CD14-positive monocyte (primary cell): ENCODE measurements at regions not wholly inside any gene's neighbourhood (a gene's known extent, or its start where the extent isn't known, plus 50 kb on each side); places are given as distances from the start of the nearest gene placed in this dataset.
"Not testable (repeated sequence)": the region's sequence is repeated elsewhere in the genome, so short reads cannot be mapped to it uniquely, and the experiment has no call there.

Experiments used
- DNase-seq, 3 donors: peaks; one replicate each; pipeline ENCODE4 v3.0.0-alpha.2; 2011 to 2022
- H2AFZ ChIP-seq: 2 replicates; pipeline ENCODE4 v1.6.0; 2012; ENCODE audit warnings: mild to moderate bottlenecking, low read depth, low read length, inconsistent platforms; ENCODE audit not compliant: insufficient read depth, poor library complexity, severe bottlenecking
- H3K27ac ChIP-seq, 2 donors: 1 replicate in 1 of 2; 2 replicates in 1 of 2; pipeline ENCODE4 v1.5.1; 2012 to 2013; ENCODE audit warnings: low read length in 2 of 2, control low read depth in 1 of 2, inconsistent platforms in 1 of 2, low read depth in 1 of 2, mild to moderate bottlenecking in 1 of 2
- H3K27me3 ChIP-seq, 2 donors: one replicate each; pipeline versions ENCODE4 v1.6.0 to v1.6.1; 2011 to 2013; ENCODE audit warnings: low read length in 2 of 2; ENCODE audit not compliant: control insufficient read depth in 2 of 2, insufficient read depth in 2 of 2
- H3K36me3 ChIP-seq, 2 donors: replicated peaks in 1 of 2; 1 replicate in 1 of 2; 2 replicates in 1 of 2; pipeline versions ENCODE4 v1.5.1 to v1.6.1; 2012 to 2013; ENCODE audit warnings: low read length in 2 of 2, control low read depth in 1 of 2, inconsistent platforms in 1 of 2, mild to moderate bottlenecking in 1 of 2; ENCODE audit not compliant: insufficient read depth in 2 of 2, control insufficient read depth in 1 of 2
- H3K4me1 ChIP-seq, 2 donors: 1 replicate in 1 of 2; 2 replicates in 1 of 2; pipeline versions ENCODE4 v1.5.1 to v1.6.1; 2012 to 2013; ENCODE audit warnings: low read length in 2 of 2, control low read depth in 1 of 2, inconsistent platforms in 1 of 2, mild to moderate bottlenecking in 1 of 2, moderate library complexity in 1 of 2; ENCODE audit not compliant: insufficient read depth in 2 of 2, control insufficient read depth in 1 of 2
- H3K4me2 ChIP-seq: replicated peaks from 2 replicates; pipeline ENCODE3; 2012; ENCODE audit warnings: low read length, moderate library complexity, mild to moderate bottlenecking; ENCODE audit not compliant: poor library complexity, severe bottlenecking; ENCODE audit errors: extremely low read depth
- H3K4me3 ChIP-seq, 3 experiments: fragments of 200-600 bp in 1 of 3; sonication (generic) in 1 of 3; replicated peaks in 1 of 3; 1 replicate in 2 of 3; 2 replicates in 1 of 3; pipeline ENCODE4 v1.5.1; 2011 to 2013; ENCODE audit warnings: low read length in 3 of 3, mild to moderate bottlenecking in 3 of 3, control low read depth in 2 of 3, low read depth in 2 of 3, inconsistent platforms in 1 of 3, moderate library complexity in 1 of 3
- H3K79me2 ChIP-seq: 2 replicates; pipeline ENCODE4 v1.6.0; 2012; ENCODE audit warnings: mild to moderate bottlenecking, control low read depth, inconsistent platforms, low read length, moderate library complexity; ENCODE audit not compliant: insufficient read depth
- H3K9ac ChIP-seq: 2 replicates; pipeline ENCODE4 v1.6.0; 2017; ENCODE audit warnings: low read length, mild to moderate bottlenecking; ENCODE audit not compliant: insufficient read depth, poor library complexity, severe bottlenecking
- H3K9me3 ChIP-seq, 2 donors: replicated peaks in 1 of 2; 1 replicate in 1 of 2; 2 replicates in 1 of 2; pipeline versions ENCODE4 v1.5.1 to v1.6.1; 2012 to 2013; ENCODE audit warnings: low read length in 2 of 2, control low read depth in 1 of 2; ENCODE audit not compliant: control insufficient read depth in 1 of 2, insufficient read depth in 1 of 2
- H4K20me1 ChIP-seq: 2 replicates; pipeline ENCODE4 v1.6.0; 2012; ENCODE audit warnings: mild to moderate bottlenecking, low read length, control low read depth, moderate library complexity; ENCODE audit not compliant: insufficient read depth
- H3K27ac Mint-ChIP-seq, 7 donors: one replicate each; pipeline ENCODE4 v1.8.0; 2020; ENCODE audit warnings: mild to moderate bottlenecking in 7 of 7, mixed read lengths in 7 of 7, moderate library complexity in 6 of 7, inconsistent platforms in 2 of 7
- H3K27me3 Mint-ChIP-seq, 3 donors: one replicate each; pipeline ENCODE4 v1.8.0; 2021 to 2022; ENCODE audit warnings: low read depth in 3 of 3, mild to moderate bottlenecking in 3 of 3, mixed read lengths in 3 of 3, moderate library complexity in 3 of 3, inconsistent platforms in 1 of 3
- H3K36me3 Mint-ChIP-seq, 2 donors: one replicate each; pipeline ENCODE4 v1.8.0; 2020; ENCODE audit warnings: mixed read lengths in 2 of 2, inconsistent platforms in 1 of 2, mild to moderate bottlenecking in 1 of 2
- H3K4me1 Mint-ChIP-seq: one replicate; pipeline ENCODE4 v1.8.0; 2020; ENCODE audit warnings: mild to moderate bottlenecking, mixed read lengths
- H3K4me3 Mint-ChIP-seq, 2 donors: one replicate each; pipeline ENCODE4 v1.8.0; 2020; ENCODE audit warnings: mild to moderate bottlenecking in 2 of 2, mixed read lengths in 2 of 2, moderate library complexity in 1 of 2
- H3K9me3 Mint-ChIP-seq, 7 donors: one replicate each; pipeline ENCODE4 v1.8.0; 2020 to 2022; ENCODE audit warnings: mixed read lengths in 7 of 7, mild to moderate bottlenecking in 6 of 7, moderate library complexity in 6 of 7, inconsistent platforms in 2 of 7
- CTCF ChIP-seq: fragments of 200-600 bp; IDR thresholded peaks from one replicate; pipeline ENCODE4 v1.8.0; 2022; ENCODE audit warnings: antibody characterized with exemption, mild to moderate bottlenecking
- WGBS: methylation state at CpG from one replicate; pipeline ENCODE4 v1.1.5; 2013; ENCODE audit warnings: missing lambda C conversion rate; ENCODE audit not compliant: insufficient coverage; 5-methylcytosine and 5-hydroxymethylcytosine counted together
- intact Hi-C, 2 donors: fragments of 100-400 bp; cut with micrococcal nuclease; formaldehyde crosslinking; loops; one replicate each; pipeline versions ENCODE4 v1.15.0 to v1.15.1; 2023

GRCh38 chr20:11511821-11512220 lies 405.9 kb upstream of the BTBD3 start:
- Histone ChIP-seq H3K36me3 (no peaks in the 10 kb centered on the region), H3K4me1 (no peaks in the 10 kb centered on the region), H3K27me3 (no peaks in the 10 kb centered on the region), H3K4me3 (no peak overlapping the region), H3K79me2 (no peaks in the 10 kb centered on the region), H3K9ac (no peak overlapping the region), H2AFZ (no peak overlapping the region), H3K4me2 (no peak overlapping the region), H4K20me1 (no peaks in the 10 kb centered on the region), H3K27ac (no peak overlapping the region), H3K9me3 (no peaks in the 10 kb centered on the region)
- WGBS = 88% methylated on average over 4 of the region's 5 CpGs
- Mint-ChIP-seq H3K4me1 (no peaks in the 10 kb centered on the region), H3K36me3 (no peaks in the 10 kb centered on the region), H3K9me3 (peaks cover 0 to 11% (median 4%) of the 10 kb centered on the region in 7 donors), H3K4me3 (no peak overlapping the region), H3K27ac (no peak overlapping the region), H3K27me3 (peaks cover 0 to 1% (median 0%) of the 10 kb centered on the region in 3 donors)
- intact Hi-C loops = no loop called here
- no peak for DNase-seq
- no peak for TF ChIP-seq CTCF

GRCh38 chr20:11513241-11513745 lies 404.4 kb upstream of the BTBD3 start:
- H3K4me3 Mint-ChIP-seq, intact Hi-C loops, H4K20me1 ChIP-seq, H3K36me3 Mint-ChIP-seq, H3K4me2 ChIP-seq, H3K4me3 ChIP-seq, H3K4me1 ChIP-seq, DNase-seq, H3K36me3 ChIP-seq, H3K79me2 ChIP-seq, H3K27ac Mint-ChIP-seq, H3K27me3 Mint-ChIP-seq, H3K4me1 Mint-ChIP-seq, H3K27me3 ChIP-seq, H2AFZ ChIP-seq, H3K9ac ChIP-seq, H3K27ac ChIP-seq, H3K9me3 ChIP-seq: not testable (repeated sequence)
- 95% methylated on average over 11 of the region's 39 CpGs for whole genome bisulfite sequencing
- H3K9me3 Mint-ChIP-seq = peaks cover 0 to 13% (median 6%) of the 10 kb centered on the region in 7 donors
